NT2/D1 (cell line): ENCODE measurements at regions not wholly inside any gene's neighbourhood (a gene's known extent, or its start where the extent isn't known, plus 50 kb on each side); places are given as distances from the start of the nearest gene placed in this dataset.

Source experiments
- DNase-seq: peaks from one replicate; pipeline ENCODE4 v3.0.0-alpha.2; 2011; ENCODE audit warnings: low read depth, low spot score
- H3K27me3 ChIP-seq: 2 replicates; pipeline ENCODE4 v1.6.0; 2011; ENCODE audit warnings: mild to moderate bottlenecking; ENCODE audit not compliant: insufficient read length, insufficient read depth
- H3K36me3 ChIP-seq: 2 replicates; pipeline ENCODE4 v1.6.1; 2011; ENCODE audit warnings: mild to moderate bottlenecking, low read length, mixed read lengths; ENCODE audit not compliant: insufficient read depth, insufficient read length
- H3K4me1 ChIP-seq: 2 replicates; pipeline ENCODE4 v1.5.1; 2011; ENCODE audit not compliant: insufficient read depth, insufficient read length
- H3K4me3 ChIP-seq: 2 replicates; pipeline ENCODE4 v1.5.1; 2011; ENCODE audit warnings: low read depth; ENCODE audit not compliant: insufficient read length
- H3K9ac ChIP-seq: 2 replicates; pipeline ENCODE4 v1.6.0; 2011; ENCODE audit warnings: low read depth; ENCODE audit not compliant: insufficient read length
- H3K9me3 ChIP-seq: 2 replicates; pipeline ENCODE4 v1.5.1; 2011; ENCODE audit warnings: mild to moderate bottlenecking, low read length; ENCODE audit not compliant: insufficient read depth
- SUZ12 ChIP-seq: IDR thresholded peaks from 2 replicates; pipeline ENCODE4 v1.6.1; 2011; ENCODE audit not compliant: insufficient read length, insufficient read depth; ENCODE audit errors: extremely low read depth
- YY1 ChIP-seq: IDR thresholded peaks from 2 replicates; pipeline ENCODE4 v1.6.1; 2011; ENCODE audit not compliant: insufficient read length, insufficient read depth
- ZNF274 ChIP-seq: IDR thresholded peaks from 2 replicates; pipeline ENCODE4 v1.6.1; 2011; ENCODE audit warnings: mild to moderate bottlenecking, low read depth, low read length

GRCh38 chr15:38049891-38050290 lies 115.5 kb downstream of the TMCO5A start:
- no peaks in the 10 kb centered on the region for H3K36me3 ChIP-seq
- DNase-seq = no peak
- H3K4me1 ChIP-seq = no peaks in the 10 kb centered on the region
- no peak overlapping the region for H3K9ac ChIP-seq
- H3K9me3 ChIP-seq = peaks cover 7% of the 10 kb centered on the region; the same call in 1 of the 2 replicates
- TF ChIP-seq SUZ12 (no peak), ZNF274 (no peak), YY1 (no peak)
- H3K27me3 ChIP-seq = no peaks in the 10 kb centered on the region
- H3K4me3 ChIP-seq = no peak overlapping the region

- H3K9me3 ChIP-seq = peaks cover 7% of the 10 kb centered on the region; the same call in 1 of the 2 replicates
- H3K36me3 ChIP-seq = no peaks in the 10 kb centered on the region
- H3K9ac ChIP-seq = no peak overlapping the region
- no peak overlapping the region for H3K4me3 ChIP-seq
- no peaks in the 10 kb centered on the region for H3K4me1 ChIP-seq
- TF ChIP-seq ZNF274 (no peak), YY1 (no peak), SUZ12 (no peak)
- no peaks in the 10 kb centered on the region for H3K27me3 ChIP-seq
- no peak for DNase-seq
Measured at GRCh38 chr15:38050529-38051448, 116.3 kb downstream of the TMCO5A start.

GRCh38 chr15:38053205-38053604 lies 118.8 kb downstream of the TMCO5A start:
- no peak overlapping the region for H3K4me3 ChIP-seq
- H3K27me3 ChIP-seq = no peaks in the 10 kb centered on the region
- H3K4me1 ChIP-seq = no peaks in the 10 kb centered on the region
- DNase-seq = no peak
- H3K9ac ChIP-seq = no peak overlapping the region
- TF ChIP-seq YY1 (no peak), ZNF274 (no peak), SUZ12 (no peak)
- no peaks in the 10 kb centered on the region for H3K36me3 ChIP-seq
- peaks cover 4% of the 10 kb centered on the region; the same call in 1 of the 2 replicates for H3K9me3 ChIP-seq

GRCh38 chr15:38053776-38054175 lies 119.3 kb downstream of the TMCO5A start:
- Histone ChIP-seq H3K4me3 (no peak overlapping the region), H3K27me3 (no peaks in the 10 kb centered on the region), H3K9me3 (peaks cover 4% of the 10 kb centered on the region; the same call in 1 of the 2 replicates), H3K9ac (no peak overlapping the region), H3K36me3 (no peaks in the 10 kb centered on the region), H3K4me1 (no peaks in the 10 kb centered on the region)
- no peak for TF ChIP-seq YY1
- TF ChIP-seq SUZ12 = no peak
- TF ChIP-seq ZNF274 = no peak
- no peak for DNase-seq

GRCh38 chr15:38054488-38054887 lies 120.0 kb downstream of the TMCO5A start:
- Histone ChIP-seq H3K4me3 (no peak overlapping the region), H3K9ac (no peak overlapping the region), H3K9me3 (peaks cover 4% of the 10 kb centered on the region; the same call in 1 of the 2 replicates), H3K36me3 (no peaks in the 10 kb centered on the region), H3K27me3 (no peaks in the 10 kb centered on the region), H3K4me1 (no peaks in the 10 kb centered on the region)
- no peak for TF ChIP-seq YY1
- TF ChIP-seq SUZ12 = no peak
- no peak for TF ChIP-seq ZNF274
- DNase-seq = no peak

- TF ChIP-seq SUZ12 (no peak), ZNF274 (no peak), YY1 (no peak)
- Histone ChIP-seq H3K27me3 (no peaks in the 10 kb centered on the region), H3K36me3 (no peaks in the 10 kb centered on the region), H3K9me3 (peaks cover 4% of the 10 kb centered on the region; the same call in 1 of the 2 replicates), H3K4me3 (no peak overlapping the region), H3K9ac (no peak overlapping the region), H3K4me1 (no peaks in the 10 kb centered on the region)
- peak; percentile 33 for DNase-seq
Measured at GRCh38 chr15:38058596-38059075, 124.2 kb downstream of the TMCO5A start.

GRCh38 chr15:38059665-38060064 lies 125.2 kb downstream of the TMCO5A start:
- H3K9me3 ChIP-seq = peaks cover under 1% of the 10 kb centered on the region; the same call in 1 of the 2 replicates
- no peak for DNase-seq
- H3K27me3 ChIP-seq = no peaks in the 10 kb centered on the region
- H3K4me3 ChIP-seq = no peak overlapping the region
- no peak overlapping the region for H3K9ac ChIP-seq
- no peaks in the 10 kb centered on the region for H3K36me3 ChIP-seq
- H3K4me1 ChIP-seq = no peaks in the 10 kb centered on the region
- TF ChIP-seq SUZ12 (no peak), YY1 (no peak), ZNF274 (no peak)
